ENCODE measurements at regions not wholly inside any gene's neighbourhood (a gene's known extent, or its start where the extent isn't known, plus 50 kb on each side); places are given as distances from the start of the nearest gene placed in this dataset.
"Not testable (repeated sequence)": the region's sequence is repeated elsewhere in the genome, so short reads cannot be mapped to it uniquely, and the experiment has no call there.

DNA sequence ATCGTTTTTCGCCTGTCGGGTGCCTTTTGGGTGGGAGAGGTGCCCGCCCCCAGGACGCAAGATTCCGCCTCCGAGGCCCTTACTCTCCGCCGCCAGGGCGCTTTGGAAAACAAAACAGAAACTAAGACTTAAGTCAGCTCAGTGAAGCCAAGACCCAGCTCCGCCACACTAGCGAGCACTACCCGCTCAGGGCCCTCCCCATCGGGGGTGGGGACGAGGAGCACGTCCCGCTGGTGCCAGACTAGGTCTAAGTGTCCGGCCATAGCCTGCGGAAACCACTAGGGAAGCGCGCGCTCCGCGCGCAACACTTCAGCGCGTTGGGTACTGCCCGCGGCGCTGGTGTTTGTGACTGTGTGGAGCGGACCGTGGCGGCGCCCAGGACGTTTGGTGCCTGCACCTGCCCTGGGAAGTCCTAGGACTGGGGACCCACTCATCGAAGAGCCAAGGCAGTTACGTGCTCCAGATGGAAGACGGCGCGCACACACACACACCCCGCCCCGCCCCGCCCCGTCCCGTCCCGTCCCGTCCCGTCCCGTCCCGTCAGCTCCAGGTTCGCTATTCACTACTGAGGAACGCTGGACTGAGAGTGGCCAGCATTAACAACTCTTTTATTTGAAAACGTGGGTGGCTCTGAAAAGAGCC lies 57.6 kb upstream of the BOLA1 start:
- not testable (repeated sequence) for DNase-seq (ENCODE audit: low spot score)

DNA sequence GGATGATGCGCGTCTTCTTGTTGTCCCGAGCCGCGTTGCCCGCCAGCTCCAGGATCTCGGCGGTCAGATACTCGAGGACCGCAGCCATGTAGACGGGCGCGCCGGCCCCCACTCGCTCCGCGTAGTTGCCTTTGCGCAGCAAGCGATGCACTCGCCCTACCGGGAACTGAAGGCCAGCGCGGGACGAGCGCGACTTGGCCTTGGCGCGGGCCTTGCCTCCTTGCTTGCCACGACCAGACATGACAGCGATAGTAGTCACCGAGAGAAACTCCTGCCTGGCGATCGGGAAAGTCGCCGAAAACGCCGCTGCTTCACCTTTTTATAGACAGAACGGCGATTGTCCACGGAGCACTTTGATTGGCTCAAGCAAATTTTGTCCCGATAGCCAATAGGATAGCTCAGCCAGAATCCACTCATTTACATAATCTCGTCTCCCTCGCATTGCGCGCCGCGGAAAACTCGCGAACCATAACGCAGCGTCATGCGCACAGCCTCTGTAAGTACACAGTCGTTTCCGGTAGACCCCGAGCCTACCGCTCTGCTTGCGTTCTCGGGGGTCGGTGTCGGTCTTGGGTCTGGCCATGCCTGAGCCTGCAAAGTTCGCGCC lies 56.8 kb upstream of the BOLA1 start:
- DNase-seq (ENCODE audit: low spot score) = not testable (repeated sequence)

DNA sequence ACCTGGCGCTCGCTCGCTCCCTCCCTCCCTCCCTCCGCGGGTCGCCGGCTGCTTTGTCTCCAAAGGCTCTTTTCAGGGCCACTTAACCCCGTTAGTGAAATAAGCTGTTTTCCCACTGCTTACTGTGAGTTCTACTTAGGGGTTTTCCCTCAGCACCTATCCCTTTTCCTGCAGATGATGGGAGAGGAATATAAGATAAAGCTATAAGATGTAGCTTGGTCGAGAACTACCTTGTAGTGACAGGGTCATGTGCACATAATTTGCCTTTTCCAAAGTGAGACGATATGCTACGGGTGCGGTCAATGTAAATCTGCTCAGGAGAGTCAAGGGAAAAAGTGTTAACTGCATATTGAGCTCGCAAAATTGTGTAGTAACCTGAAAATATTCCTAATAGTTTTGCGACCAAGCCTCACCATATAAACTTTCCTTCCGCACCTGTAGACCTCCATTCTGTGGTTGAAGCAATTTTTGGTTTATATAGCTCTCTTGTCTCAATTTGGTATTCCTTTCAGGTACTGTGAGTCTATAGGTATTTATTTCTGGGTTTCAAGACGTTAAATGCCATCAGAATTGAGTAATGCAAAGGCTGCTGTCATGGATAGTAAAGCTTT lies 55.8 kb upstream of the BOLA1 start:
- peak; percentile 59 for DNase-seq (ENCODE audit: low spot score)

DNA sequence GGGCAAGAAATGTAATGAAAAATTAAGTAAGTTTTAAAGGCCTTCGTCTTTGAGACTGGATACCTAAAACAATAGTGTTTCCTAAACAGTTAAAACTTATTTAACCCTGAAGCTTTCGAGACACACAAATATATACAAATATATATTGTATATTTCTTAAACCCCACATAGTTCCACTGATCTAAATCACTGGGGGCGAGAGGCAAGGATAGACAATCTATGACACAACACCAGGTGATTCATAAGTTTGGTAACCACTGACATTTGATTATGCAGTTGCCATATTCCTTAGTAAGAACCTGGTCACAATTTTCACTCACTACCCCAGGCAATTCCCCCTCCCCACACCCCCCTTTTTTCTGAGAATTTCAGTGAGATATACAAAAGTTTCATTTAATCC lies 55.3 kb upstream of the BOLA1 start:
- peak; percentile 44 for DNase-seq (ENCODE audit: low spot score)

DNA sequence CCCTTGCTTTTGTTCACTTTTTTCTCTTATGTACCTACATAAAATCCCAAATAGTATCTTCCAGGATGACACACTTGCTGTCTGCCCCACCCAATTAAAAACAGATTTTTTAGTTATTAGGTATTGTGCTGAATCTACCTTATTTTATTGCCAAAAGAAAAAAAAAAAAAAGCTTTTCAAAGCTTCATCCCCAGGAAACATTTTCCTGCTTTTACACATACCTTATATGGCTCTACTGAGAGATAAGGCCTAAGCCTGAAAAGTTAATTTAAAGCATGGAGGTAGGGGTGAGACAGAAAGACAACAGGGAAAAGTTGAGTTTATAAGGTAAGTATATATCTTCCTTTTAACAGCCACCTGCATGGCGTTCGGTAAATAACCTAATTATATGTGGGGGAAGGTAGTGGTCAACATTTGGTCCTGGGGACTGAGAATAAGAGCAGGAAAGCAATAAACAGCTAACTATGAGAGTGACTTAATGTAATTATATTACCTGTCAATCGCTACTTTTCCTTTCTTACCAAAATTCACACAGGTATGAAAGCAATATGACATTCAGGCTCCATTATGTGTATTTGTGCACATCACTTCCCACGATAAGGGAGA lies 54.6 kb upstream of the BOLA1 start:
- DNase-seq (ENCODE audit: low spot score) = peak; percentile 26

DNA sequence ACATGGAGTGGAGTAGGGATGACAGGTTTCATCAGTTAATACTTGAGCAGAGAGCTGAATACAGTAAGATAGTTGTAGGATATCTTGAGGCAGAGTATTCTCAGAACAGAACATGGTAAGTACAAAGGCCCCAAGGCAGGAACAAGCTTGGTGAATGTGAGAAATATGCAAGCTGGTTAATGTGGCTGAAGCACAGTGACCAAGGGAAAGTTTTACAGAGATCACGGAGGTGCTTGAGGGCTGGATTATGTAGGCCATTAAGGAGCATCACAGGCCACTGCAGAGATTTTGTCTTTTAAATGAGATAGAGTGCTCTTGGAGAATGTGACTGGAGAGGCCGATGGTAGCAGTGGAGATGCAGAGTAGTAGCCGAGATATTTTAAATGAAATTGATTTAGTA lies 54.0 kb upstream of the BOLA1 start:
- peak; percentile 29 for DNase-seq (ENCODE audit: low spot score)

DNA sequence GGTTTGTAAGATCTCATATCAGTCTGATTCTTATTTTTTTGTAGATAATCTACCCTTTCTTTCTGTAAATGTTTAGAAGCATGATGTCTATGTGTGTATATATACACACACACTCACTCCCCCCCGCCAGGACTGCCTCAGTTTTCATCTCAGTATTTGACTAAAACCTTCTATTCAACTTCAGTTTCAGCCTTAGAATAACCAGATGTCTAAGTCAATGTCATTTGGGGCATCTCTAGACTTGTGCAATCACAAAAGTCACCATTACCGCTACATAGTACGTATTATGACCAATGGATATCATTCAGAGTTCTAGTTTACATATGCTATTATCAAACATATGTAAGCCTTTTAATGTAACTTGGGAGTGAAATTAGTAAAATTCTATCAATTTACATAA lies 53.3 kb upstream of the BOLA1 start:
- DNase-seq (ENCODE audit: low spot score) = peak; percentile 8

DNA sequence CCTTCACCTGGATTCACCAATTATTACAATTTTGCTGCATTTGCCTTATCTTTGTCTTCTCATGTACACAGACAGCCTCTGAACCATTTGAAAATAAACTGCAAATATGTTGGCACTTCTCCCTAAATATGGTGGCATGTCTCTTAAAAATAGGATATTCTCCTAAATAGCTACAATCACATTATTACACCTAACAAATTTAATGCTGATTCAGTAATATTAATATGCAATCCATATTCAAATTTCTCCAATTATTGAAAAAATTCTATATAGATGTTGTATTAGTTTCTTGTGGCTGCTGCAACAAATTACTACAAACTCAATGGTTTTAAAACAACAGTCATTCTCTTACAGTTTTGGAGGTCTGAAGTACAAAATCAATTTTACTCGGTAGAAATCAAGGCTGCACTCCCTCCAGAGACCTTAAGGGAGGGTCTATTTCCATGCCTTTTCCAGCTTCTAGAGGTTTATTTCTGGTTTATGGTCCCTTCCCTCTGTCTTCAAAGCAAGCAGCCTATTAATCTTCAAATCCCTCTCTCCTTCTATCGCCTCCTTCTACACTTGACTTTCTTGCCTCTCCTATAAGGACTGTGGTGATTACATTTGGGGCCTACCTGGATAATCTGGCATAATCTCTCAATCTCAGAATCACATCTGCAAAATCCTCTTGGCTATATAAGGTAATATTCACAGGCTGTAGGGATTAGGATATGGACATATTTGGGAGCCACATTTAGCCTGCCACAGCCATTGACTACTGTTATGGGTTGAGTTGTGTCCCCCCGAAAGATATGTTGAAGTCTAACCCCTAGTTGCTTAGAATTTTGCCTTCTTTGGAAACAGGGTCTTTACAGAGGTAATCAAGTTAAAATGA lies 52.5 kb upstream of the BOLA1 start:
- DNase-seq (ENCODE audit: low spot score) = peak; percentile 6

DNA sequence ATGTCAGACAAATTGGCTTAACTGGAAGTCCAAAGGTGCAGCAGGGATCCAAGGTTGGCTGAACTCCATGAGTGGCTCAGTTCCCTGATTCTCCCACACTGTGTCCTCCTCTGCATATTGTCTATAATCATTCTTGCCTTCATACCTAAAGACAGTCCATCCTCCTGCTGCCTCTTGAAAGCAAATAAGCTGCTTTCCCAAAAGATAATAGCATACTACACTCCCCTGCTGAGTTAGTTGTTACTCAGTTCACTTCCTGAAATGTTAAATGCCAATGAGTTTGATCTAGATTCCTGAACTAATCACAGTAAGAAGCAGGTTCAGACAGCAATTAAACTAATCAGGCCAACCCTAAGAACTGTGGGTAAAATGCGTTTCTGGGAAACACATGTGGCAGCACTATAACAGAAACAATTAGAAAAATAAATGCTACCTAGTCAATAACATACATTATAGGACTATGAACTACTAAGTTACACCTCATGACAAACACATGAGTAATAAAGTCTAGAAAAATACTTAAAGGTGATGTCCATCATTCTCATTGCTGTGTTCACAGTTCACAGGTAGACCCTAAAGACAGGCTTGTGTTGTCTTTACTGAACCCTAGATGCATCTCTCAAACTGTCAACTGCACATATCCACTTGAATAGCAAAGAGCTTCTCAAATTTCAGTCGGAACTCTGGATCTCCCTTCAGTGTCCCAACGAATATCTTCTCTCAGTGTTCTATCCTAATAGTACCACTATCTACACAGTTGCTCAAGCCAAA lies 50.8 kb upstream of the BOLA1 start:
- DNase-seq (ENCODE audit: low spot score) = peak; percentile 29

DNA sequence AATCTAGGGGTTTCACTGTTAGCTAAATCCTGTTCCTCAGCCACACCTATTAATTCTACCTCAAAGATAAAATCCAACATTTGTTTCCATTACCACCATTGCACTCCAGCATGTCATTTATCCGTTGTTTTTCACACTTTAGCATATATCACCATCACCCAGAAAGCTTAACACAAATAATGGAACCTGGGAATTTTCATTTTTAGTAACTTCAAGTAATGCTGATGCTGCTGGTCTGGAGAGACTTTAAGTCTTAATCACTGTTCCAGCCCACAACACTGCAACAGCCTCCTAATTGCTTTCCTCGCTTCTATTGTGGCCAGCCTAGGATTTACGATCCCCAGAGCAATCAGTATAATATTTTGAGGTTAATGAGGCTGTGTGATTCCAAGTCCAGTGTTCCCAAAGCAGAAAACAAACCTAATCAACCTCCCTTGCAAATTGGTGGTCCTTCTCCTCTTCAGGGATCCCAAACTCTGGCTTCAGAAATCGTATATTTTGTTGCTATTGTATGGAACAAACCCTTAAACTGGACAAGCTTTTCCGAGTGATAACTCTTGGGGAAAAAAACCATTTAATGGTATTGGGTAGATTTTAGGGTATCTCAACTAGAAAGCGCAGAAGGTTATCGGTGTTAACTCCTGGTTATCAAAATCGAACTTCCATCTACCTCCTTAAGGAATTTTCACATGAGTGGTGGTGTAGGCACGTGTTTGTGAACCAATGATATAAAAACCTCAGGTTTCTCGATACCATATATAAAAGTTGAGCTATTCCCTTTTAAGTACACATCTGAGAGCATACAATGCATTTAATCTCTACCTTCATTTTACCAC lies 50.0 kb upstream of the BOLA1 start:
- peak; percentile 31 for DNase-seq (ENCODE audit: low spot score)
